Spleen (tissue), 11 donors: ENCODE measurements at regions not wholly inside any gene's neighbourhood (a gene's known extent, or its start where the extent isn't known, plus 50 kb on each side); places are given as distances from the start of the nearest gene placed in this dataset.

ENCODE experiments used
- DNase-seq: peaks from one replicate; pipeline ENCODE4 v3.0.0-alpha.2; 2020
- H3K27ac ChIP-seq, 8 donors: fragments of 200-600 bp; sonication (generic) in 7 of 8; 1 replicate in 4 of 8; 2 replicates in 4 of 8; pipeline versions ENCODE4 v1.5.0 to v1.8.0; 2016 to 2021; ENCODE audit warnings: inconsistent platforms in 4 of 8, mild to moderate bottlenecking in 4 of 8, moderate library complexity in 1 of 8
- H3K27me3 ChIP-seq, 7 donors: fragments of 200-600 bp; sonication (generic) in 6 of 7; replicated peaks in 1 of 7; 1 replicate in 4 of 7; 2 replicates in 3 of 7; pipeline versions ENCODE4 v1.5.0 to v1.8.0; 2016 to 2021; ENCODE audit warnings: inconsistent platforms in 3 of 7, mild to moderate bottlenecking in 1 of 7
- H3K36me3 ChIP-seq, 6 donors: fragments of 200-600 bp; sonication (generic) in 5 of 6; 1 replicate in 4 of 6; 2 replicates in 2 of 6; pipeline versions ENCODE4 v1.5.0 to v1.8.0; 2016 to 2021; ENCODE audit warnings: inconsistent platforms in 2 of 6
- H3K4me1 ChIP-seq, 6 donors: fragments of 200-600 bp; sonication (generic) in 5 of 6; 1 replicate in 3 of 6; 2 replicates in 3 of 6; pipeline versions ENCODE4 v1.5.0 to v1.8.0; 2016 to 2021; ENCODE audit warnings: inconsistent platforms in 3 of 6
- H3K4me3 ChIP-seq, 8 donors: fragments of 200-600 bp; sonication (generic) in 7 of 8; 1 replicate in 4 of 8; 2 replicates in 4 of 8; pipeline versions ENCODE4 v1.5.0 to v1.8.0; 2016 to 2021; ENCODE audit warnings: inconsistent platforms in 4 of 8, mild to moderate bottlenecking in 4 of 8, moderate library complexity in 2 of 8
- H3K9me3 ChIP-seq, 8 donors: fragments of 200-600 bp; sonication (generic) in 7 of 8; 1 replicate in 4 of 8; 2 replicates in 4 of 8; pipeline versions ENCODE4 v1.5.0 to v1.8.0; 2016 to 2021; ENCODE audit warnings: inconsistent platforms in 4 of 8
- CTCF ChIP-seq, 11 experiments: fragments of 200-600 bp in 7 of 11; fragments of 450-650 bp in 4 of 11; sonication (generic) in 4 of 11; IDR thresholded peaks in 8 of 11; conservative IDR thresholded peaks in 3 of 11; 1 replicate in 7 of 11; 2 replicates in 4 of 11; pipeline versions ENCODE4 v1.4.0 to v1.8.0; 2016 to 2021; ENCODE audit warnings: antibody characterized with exemption in 11 of 11, inconsistent platforms in 4 of 11, mild to moderate bottlenecking in 1 of 11
- POLR2A ChIP-seq, 3 donors: fragments of 450-650 bp; IDR thresholded peaks; one replicate each; pipeline ENCODE4 v1.5.1; 2017; ENCODE audit warnings: antibody characterized with exemption in 3 of 3, mild to moderate bottlenecking in 1 of 3
- POLR2AphosphoS5 ChIP-seq, 3 donors: sonication (generic); formaldehyde crosslinking; IDR thresholded peaks; one replicate each; pipeline ENCODE4 v1.5.1; 2017; ENCODE audit warnings: antibody characterized with exemption in 3 of 3
- WGBS, 5 donors: extraction: QIAGEN DNeasy Blood & Tissue Kit in 3 of 5; methylation state at CpG; one replicate each; pipeline versions ENCODE4 v1.1.5 to v1.1.7; 2013 to 2018; 5-methylcytosine and 5-hydroxymethylcytosine counted together
- intact Hi-C: fragments of 100-400 bp; cut with DNase I; formaldehyde crosslinking; loops from one replicate; pipeline ENCODE4 v1.15.0; 2023; ENCODE audit warnings: low total_unique reads
- donor health status: healthy with polysubstance abuse.
- donor health status: DM: no; HTN: no; CAD: no; lungs with moderate emphysema.
- donor health status: DM: no; HTN: no; CAD: no.
- donor health status: Bipolar disorder and iron deficiency.
- donor health status: healthy.
- donor health status: DM: no; HTN: no; CAD: no.
- donor health status: DM: yes; HTN: yes; CAD: no.

DNA sequence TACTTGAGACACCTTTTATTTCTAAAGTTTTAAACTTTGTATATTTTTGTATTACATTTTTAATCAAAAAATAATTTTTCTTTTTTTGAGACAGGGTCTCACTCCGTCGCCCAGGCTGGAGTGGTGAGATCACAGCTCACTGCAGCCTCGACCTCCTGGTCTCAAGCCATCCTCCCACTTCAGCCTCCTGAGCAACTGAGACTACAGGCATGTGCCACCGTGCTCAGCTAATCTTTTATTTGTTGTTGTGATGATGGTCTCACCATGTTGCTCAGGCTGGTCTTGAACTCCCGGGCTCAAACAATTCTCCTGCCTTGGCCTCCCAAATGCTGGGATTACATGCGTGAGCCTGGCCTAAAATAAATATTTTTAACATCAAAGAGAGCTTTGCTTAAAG, 218.7 kb upstream of the SH3BP4 start:
- Histone ChIP-seq H3K27ac (no peak overlapping the region), H3K4me3 (no peak overlapping the region), H3K9me3 (peaks cover 0 to 16% (median 8%) of the 10 kb centered on the region in 8 donors), H3K4me1 (peaks cover 0 to 5% (median 0%) of the 10 kb centered on the region in 6 donors), H3K27me3 (peaks cover 0 to 8% (median 0%) of the 10 kb centered on the region in 7 donors), H3K36me3 (no peaks in the 10 kb centered on the region)
- intact Hi-C loops = no loop called here
- WGBS, 5 donors = 84 to 95% (median 90%) methylated on average over 6 of the region's 6 CpGs
- no peak for TF ChIP-seq POLR2AphosphoS5 (IDR thresholded peaks at IDR 0.05)
- TF ChIP-seq POLR2A (IDR thresholded peaks at IDR 0.05) = no peak
- no peak for TF ChIP-seq CTCF (IDR thresholded peaks at IDR 0.05 in 8 of 11, conservative IDR thresholded peaks at IDR 0.05 in 3 of 11)
- no peak for DNase-seq

DNA sequence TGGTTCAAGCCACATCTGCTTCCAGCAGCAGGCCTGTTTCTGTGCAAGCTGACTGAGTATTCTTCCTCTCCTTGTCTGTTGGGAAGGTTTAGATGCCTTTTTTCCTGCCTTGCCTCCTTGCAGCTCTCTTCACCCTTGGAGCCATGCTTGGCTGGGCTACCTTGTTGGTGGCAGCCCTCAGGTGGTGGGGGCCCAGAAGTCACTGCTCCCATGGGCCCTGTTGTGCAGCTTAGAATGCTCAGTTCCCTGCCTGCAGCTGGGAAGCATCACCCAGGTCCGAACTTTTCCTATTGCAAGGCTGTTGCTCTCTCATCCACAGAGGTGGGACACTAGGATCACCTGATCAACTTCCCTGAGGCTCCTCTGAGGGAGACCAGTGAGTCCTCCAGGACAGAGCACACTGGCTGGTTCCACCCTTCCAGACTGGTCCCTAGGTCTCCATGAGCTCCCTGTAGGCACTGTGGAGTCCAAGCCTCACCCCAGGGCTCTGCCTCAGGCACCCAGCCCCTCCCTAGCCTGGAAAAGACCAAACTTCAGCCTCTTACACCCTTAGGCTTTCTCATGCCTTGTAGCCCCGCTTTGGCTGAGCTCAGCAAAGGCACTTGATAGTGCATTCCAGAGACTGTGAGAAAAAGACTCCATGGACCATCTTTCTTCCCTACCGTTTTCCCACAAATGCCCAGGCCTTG, 219.3 kb upstream of the SH3BP4 start:
- no peak for TF ChIP-seq POLR2AphosphoS5 (IDR thresholded peaks at IDR 0.05)
- TF ChIP-seq CTCF (IDR thresholded peaks at IDR 0.05 in 8 of 11, conservative IDR thresholded peaks at IDR 0.05 in 3 of 11) = no peak
- no peak for TF ChIP-seq POLR2A (IDR thresholded peaks at IDR 0.05)
- intact Hi-C loops = no loop called here
- Histone ChIP-seq H3K4me3 (no peak overlapping the region), H3K36me3 (no peaks in the 10 kb centered on the region), H3K27me3 (peaks cover 0 to 8% (median 0%) of the 10 kb centered on the region in 7 donors), H3K4me1 (peaks cover 0 to 5% (median 0%) of the 10 kb centered on the region in 6 donors), H3K27ac (no peak overlapping the region), H3K9me3 (peaks cover 0 to 16% (median 8%) of the 10 kb centered on the region in 8 donors)
- DNase-seq = no peak
- 75 to 95% (median 81%) methylated on average over 3 of the region's 3 CpGs for WGBS, 5 donors

DNA sequence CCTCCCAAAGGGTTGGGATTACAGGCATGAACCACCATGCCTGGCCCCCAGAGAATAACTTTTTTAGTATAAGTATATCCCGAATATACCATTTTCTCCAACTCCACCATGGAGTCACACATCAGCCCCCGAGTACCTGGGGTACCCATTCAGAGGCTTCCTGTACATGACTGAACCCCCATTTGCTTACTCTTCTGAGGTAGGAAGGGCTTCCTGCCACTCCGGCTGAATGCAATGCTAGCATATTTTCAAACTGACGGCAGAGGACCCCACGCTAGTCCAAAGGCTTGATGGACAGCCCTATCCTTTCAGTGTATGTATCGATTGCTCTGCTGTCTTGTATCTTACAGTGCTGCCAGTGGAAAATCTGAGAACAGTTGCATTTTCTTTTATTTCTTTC, 220.6 kb upstream of the SH3BP4 start:
- H3K27me3 ChIP-seq = no peaks in the 10 kb centered on the region
- H3K4me1 ChIP-seq = peaks cover 0 to 5% (median 0%) of the 10 kb centered on the region in 6 donors
- H3K9me3 ChIP-seq = peaks cover 0 to 16% (median 8%) of the 10 kb centered on the region in 8 donors
- H3K4me3 ChIP-seq = no peak overlapping the region
- no peak for TF ChIP-seq POLR2A (IDR thresholded peaks at IDR 0.05)
- intact Hi-C loops = no loop called here
- no peaks in the 10 kb centered on the region for H3K36me3 ChIP-seq
- 88 to 92% (median 89%) methylated on average over 6 of the region's 6 CpGs for WGBS, 5 donors
- DNase-seq = no peak
- H3K27ac ChIP-seq = no peak overlapping the region

GRCh38 chr2:234730066-234730640, 221.7 kb upstream of the SH3BP4 start:
- 64 to 76% (median 75%) methylated on average over 9 of the region's 9 CpGs for WGBS, 5 donors
- intact Hi-C loops = no loop called here
- Histone ChIP-seq H3K27ac (peak overlapping the region in 5 of 8 donors; percentile 6 to 62 (median 21)), H3K4me3 (no peak overlapping the region), H3K27me3 (no peaks in the 10 kb centered on the region), H3K9me3 (peaks cover 0 to 10% (median 5%) of the 10 kb centered on the region in 8 donors), H3K36me3 (no peaks in the 10 kb centered on the region), H3K4me1 (peaks cover 0 to 5% (median 0%) of the 10 kb centered on the region in 6 donors)
- peak; percentile 86 for DNase-seq
- TF ChIP-seq POLR2A (IDR thresholded peaks at IDR 0.05) (no peak), POLR2AphosphoS5 (IDR thresholded peaks at IDR 0.05) (peak in 1 of 3 donors; percentile 62), CTCF (IDR thresholded peaks at IDR 0.05 in 8 of 11, conservative IDR thresholded peaks at IDR 0.05 in 3 of 11) (no peak)
